Coronary artery (tissue), 2 donors: ENCODE measurements at regions not wholly inside any gene's neighbourhood (a gene's known extent, or its start where the extent isn't known, plus 50 kb on each side); places are given as distances from the start of the nearest gene placed in this dataset.

ENCODE experiments used
- DNase-seq: peaks from one replicate; pipeline ENCODE4 v3.0.0-alpha.2; 2017; ENCODE audit warnings: low spot score
- H3K27ac ChIP-seq, 2 donors: fragments of 200-600 bp; sonication (generic); one replicate each; pipeline ENCODE4 v1.5.1; 2016 to 2019
- H3K4me3 ChIP-seq: fragments of 200-600 bp; sonication (generic); 2 replicates; pipeline ENCODE4 v1.5.1; 2016; ENCODE audit warnings: mild to moderate bottlenecking, moderate library complexity
- CTCF ChIP-seq: fragments of 200-600 bp; sonication (generic); IDR thresholded peaks from one replicate; pipeline ENCODE4 v1.5.1; 2019; ENCODE audit warnings: antibody characterized with exemption

DNA sequence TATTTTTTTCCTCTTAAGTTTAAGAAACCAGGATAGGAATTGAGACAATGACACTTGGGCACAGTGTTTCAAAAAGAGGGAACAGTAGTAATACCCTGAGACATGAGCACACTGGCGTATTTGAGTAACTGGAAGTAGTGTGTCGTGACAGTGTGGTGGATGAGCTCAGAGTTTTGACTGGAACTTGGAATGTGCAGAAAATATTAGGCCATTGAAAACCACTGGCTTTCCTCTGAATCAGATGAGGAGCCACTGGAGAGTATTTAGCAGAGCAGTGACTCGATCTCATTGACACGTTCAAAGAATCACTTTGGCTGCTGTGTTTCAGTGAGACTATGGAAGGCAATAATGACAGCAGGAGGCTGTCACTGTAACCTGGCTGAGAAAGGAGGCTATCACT lies 1531.2 kb downstream of the STIM2 start:
- no peak for DNase-seq
- Histone ChIP-seq H3K4me3 (no peak overlapping the region), H3K27ac (no peak overlapping the region)
- TF ChIP-seq CTCF = no peak

- Histone ChIP-seq H3K27ac (no peak overlapping the region), H3K4me3 (no peak overlapping the region)
- TF ChIP-seq CTCF = no peak
- DNase-seq = no peak
Measured at GRCh38 chr4:28402751-28403150, 1542.1 kb downstream of the STIM2 start.

- no peak for DNase-seq
- no peak for TF ChIP-seq CTCF
- no peak overlapping the region for H3K4me3 ChIP-seq
- no peak overlapping the region for H3K27ac ChIP-seq
Measured at GRCh38 chr4:28421221-28421620, 1560.6 kb downstream of the STIM2 start.

DNA sequence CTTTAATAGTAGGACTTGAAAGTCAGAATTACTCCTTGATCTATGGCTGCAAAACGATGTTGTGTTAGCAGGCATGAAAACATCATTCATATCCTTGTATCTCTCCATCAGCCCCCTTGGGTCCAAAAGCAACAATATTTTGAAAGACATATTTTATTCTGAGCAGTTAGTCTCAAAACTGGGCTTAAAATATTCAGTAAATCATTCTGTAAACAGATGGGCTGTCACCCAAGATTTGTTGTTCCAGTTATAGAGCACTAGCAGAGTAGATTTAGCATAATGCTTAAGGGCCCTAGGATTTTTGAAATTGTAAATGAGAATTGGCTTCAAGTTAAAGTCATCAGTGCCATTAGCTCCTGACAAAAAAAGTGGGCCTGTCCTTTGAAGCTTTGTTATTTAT lies 1565.6 kb downstream of the STIM2 start:
- Histone ChIP-seq H3K27ac (no peak overlapping the region), H3K4me3 (no peak overlapping the region)
- no peak for DNase-seq
- TF ChIP-seq CTCF = no peak

DNA sequence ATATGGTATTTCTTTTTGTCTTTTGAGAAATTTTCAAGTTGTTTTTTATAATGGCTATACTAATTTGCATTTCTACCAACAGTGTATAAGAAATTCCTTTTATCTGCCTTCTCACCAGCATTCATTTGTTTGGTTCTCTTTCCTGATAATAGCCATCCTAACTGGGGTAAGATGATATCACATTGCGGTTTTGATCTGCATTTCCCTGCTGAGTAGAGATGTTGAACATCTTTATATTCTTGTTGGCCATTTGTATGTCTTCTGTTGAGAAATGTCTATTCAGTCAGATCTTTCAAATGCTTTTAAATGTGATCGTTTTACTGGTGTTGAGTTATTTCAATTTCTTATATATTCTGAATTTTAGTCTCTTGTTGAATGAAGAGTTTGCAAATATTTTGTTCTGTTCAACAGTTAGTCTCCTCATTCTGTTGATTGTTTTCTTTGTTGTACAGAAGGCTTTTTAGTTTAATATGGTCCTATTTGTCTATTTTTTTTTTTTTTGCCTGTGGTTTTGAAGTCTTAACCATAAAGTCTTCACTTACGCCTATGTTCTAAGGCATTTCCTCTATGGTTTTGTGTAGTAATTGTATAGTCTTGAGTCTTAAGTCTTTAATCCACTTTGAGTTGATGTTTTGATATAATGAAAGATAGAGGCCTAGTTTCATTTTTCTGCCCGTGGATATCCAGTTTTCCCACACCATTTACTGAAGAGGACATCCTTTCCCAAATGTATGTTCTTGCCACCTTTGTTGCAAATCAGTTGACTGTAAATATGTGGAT lies 1566.9 kb downstream of the STIM2 start:
- DNase-seq = no peak
- no peak for TF ChIP-seq CTCF
- Histone ChIP-seq H3K4me3 (no peak overlapping the region), H3K27ac (no peak overlapping the region)

- no peak for TF ChIP-seq CTCF
- DNase-seq = no peak
Measured at GRCh38 chr4:28432348-28433025, 1571.8 kb downstream of the STIM2 start.

GRCh38 chr4:28435314-28435713 lies 1574.7 kb downstream of the STIM2 start:
- Histone ChIP-seq H3K4me3 (no peak overlapping the region), H3K27ac (no peak overlapping the region)
- DNase-seq = no peak
- TF ChIP-seq CTCF = no peak

More at GRCh38 chr4:28432348-28433025, 1571.8 kb downstream of the STIM2 start:
- no peak overlapping the region for H3K27ac ChIP-seq
- no peak overlapping the region for H3K4me3 ChIP-seq
